ENCODE measurements at regions not wholly inside any gene's neighbourhood (a gene's known extent, or its start where the extent isn't known, plus 50 kb on each side); places are given as distances from the start of the nearest gene placed in this dataset.

DNA sequence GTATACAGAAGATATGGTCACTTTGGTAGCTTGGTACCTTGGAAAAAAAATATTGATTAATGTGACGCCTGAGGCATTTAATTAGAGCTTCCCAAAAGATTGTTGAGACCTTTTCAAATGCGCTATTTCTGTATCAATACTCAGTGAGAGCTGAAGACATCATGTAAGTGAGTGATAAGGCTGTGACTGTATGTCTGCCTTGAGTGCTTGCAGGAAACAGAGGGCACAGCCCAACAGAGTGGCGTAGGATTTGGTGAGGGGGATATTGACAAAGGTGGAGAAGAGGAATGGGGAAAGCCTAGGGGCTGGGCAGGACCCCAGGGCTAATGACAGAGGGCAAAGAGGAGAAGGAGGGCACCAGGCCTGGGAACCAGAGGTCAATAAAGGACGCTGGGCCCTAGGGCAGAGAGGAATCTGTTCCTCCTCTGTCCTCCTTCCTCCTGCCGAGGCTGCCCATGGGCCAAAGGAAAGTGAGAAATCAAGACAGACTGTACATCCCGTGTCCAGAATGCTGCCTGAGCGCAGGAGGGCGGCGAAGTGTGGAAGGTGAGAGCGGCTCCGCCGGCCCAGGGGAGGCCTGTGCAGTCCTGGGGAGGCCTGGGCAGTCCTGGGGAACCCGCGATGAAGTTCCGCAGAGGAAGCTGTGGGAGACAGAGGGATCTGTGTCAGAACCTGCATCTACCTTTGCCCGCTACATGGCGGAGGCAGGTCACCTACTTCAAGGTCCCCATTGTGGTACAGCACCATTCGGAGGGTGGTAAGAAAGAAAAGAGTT is 228.6 kb upstream of the PIEZO2 start:
- TF ChIP-seq, protein P1, sequence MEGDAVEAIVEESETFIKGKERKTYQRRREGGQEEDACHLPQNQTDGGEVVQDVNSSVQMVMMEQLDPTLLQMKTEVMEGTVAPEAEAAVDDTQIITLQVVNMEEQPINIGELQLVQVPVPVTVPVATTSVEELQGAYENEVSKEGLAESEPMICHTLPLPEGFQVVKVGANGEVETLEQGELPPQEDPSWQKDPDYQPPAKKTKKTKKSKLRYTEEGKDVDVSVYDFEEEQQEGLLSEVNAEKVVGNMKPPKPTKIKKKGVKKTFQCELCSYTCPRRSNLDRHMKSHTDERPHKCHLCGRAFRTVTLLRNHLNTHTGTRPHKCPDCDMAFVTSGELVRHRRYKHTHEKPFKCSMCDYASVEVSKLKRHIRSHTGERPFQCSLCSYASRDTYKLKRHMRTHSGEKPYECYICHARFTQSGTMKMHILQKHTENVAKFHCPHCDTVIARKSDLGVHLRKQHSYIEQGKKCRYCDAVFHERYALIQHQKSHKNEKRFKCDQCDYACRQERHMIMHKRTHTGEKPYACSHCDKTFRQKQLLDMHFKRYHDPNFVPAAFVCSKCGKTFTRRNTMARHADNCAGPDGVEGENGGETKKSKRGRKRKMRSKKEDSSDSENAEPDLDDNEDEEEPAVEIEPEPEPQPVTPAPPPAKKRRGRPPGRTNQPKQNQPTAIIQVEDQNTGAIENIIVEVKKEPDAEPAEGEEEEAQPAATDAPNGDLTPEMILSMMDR (IDR thresholded peaks at IDR 0.05; ENCODE audit: low read length) = no peak
- TF ChIP-seq EZH2 (IDR thresholded peaks at IDR 0.05; ENCODE audit: borderline replicate concordance, low read length) = no peak
